GM12864 (cell line): ENCODE measurements at regions not wholly inside any gene's neighbourhood (a gene's known extent, or its start where the extent isn't known, plus 50 kb on each side); places are given as distances from the start of the nearest gene placed in this dataset.
A peak's percentile ranks its signal among the peaks of the same experiment; 100 is the strongest.

Experiments
- DNase-seq: peaks from one replicate; pipeline ENCODE4 v3.0.0-alpha.2; 2011; ENCODE audit warnings: low read depth
- H3K4me3 ChIP-seq: 2 replicates; pipeline ENCODE4 v1.5.1; 2011; ENCODE audit warnings: mild to moderate bottlenecking, low read depth, low read length, control low read depth
- CTCF ChIP-seq: IDR thresholded peaks from 2 replicates; pipeline ENCODE4 v1.5.1; 2011; ENCODE audit warnings: low read depth, mild to moderate bottlenecking, moderate library complexity, low read length, control low read depth, inconsistent platforms; ENCODE audit errors: missing control alignments

- H3K4me3 ChIP-seq = no peak overlapping the region
- no peak for DNase-seq
- no peak for TF ChIP-seq CTCF
Measured at GRCh38 chr13:44193731-44194130, 179.9 kb upstream of the SERP2 start.

GRCh38 chr13:44195245-44195644 lies 178.4 kb upstream of the SERP2 start:
- no peak for TF ChIP-seq CTCF
- H3K4me3 ChIP-seq = no peak overlapping the region
- DNase-seq = no peak

GRCh38 chr13:44196196-44196751 lies 177.3 kb upstream of the SERP2 start:
- TF ChIP-seq CTCF = no peak
- H3K4me3 ChIP-seq = no peak overlapping the region
- no peak for DNase-seq

GRCh38 chr13:44197791-44198770 lies 175.5 kb upstream of the SERP2 start:
- TF ChIP-seq CTCF = no peak
- DNase-seq = peak; percentile 27

GRCh38 chr13:44198826-44199225 lies 174.8 kb upstream of the SERP2 start:
- no peak for TF ChIP-seq CTCF
- no peak overlapping the region for H3K4me3 ChIP-seq
- no peak for DNase-seq

More at GRCh38 chr13:44197791-44198770, 175.5 kb upstream of the SERP2 start:
- H3K4me3 ChIP-seq = no peak overlapping the region

- TF ChIP-seq CTCF = no peak
- no peak for DNase-seq
- H3K4me3 ChIP-seq = no peak overlapping the region
Measured at GRCh38 chr13:44199627-44200207, 173.9 kb upstream of the SERP2 start.
